Lung (tissue), 11 donors: ENCODE measurements at regions not wholly inside any gene's neighbourhood (a gene's known extent, or its start where the extent isn't known, plus 50 kb on each side); places are given as distances from the start of the nearest gene placed in this dataset.

Source experiments
- ATAC-seq: fragments of 200-7000 bp; cut with Tn5 transposase; one replicate; pipeline ENCODE4 v1.9.1; 2020; ENCODE audit warnings: moderate number of reproducible peaks; ENCODE audit not compliant: insufficient read depth, low FRiP score
- DNase-seq, 3 donors: peaks; one replicate each; pipeline ENCODE4 v3.0.0-alpha.2; 2013 to 2017
- H3K27ac ChIP-seq, 2 donors: one replicate each; pipeline ENCODE4 v1.5.1; 2013; ENCODE audit warnings: mild to moderate bottlenecking in 2 of 2, moderate library complexity in 2 of 2, control low read depth in 1 of 2, inconsistent platforms in 1 of 2, low read depth in 1 of 2, low read length in 1 of 2
- H3K27me3 ChIP-seq, 3 donors: one replicate each; pipeline ENCODE4 v1.5.1; 2013; ENCODE audit warnings: low read length in 2 of 3; ENCODE audit not compliant: control insufficient read depth in 3 of 3, insufficient read depth in 3 of 3
- H3K36me3 ChIP-seq, 4 donors: one replicate each; pipeline ENCODE4 v1.5.1; 2013; ENCODE audit warnings: low read length in 4 of 4, mild to moderate bottlenecking in 1 of 4, moderate library complexity in 1 of 4; ENCODE audit not compliant: control insufficient read depth in 4 of 4, insufficient read depth in 4 of 4
- H3K4me1 ChIP-seq, 5 donors: one replicate each; pipeline ENCODE4 v1.5.1; 2013; ENCODE audit warnings: low read length in 5 of 5, mild to moderate bottlenecking in 2 of 5, moderate library complexity in 1 of 5; ENCODE audit not compliant: control insufficient read depth in 5 of 5, insufficient read depth in 5 of 5
- H3K4me3 ChIP-seq: one replicate; pipeline ENCODE4 v1.5.1; 2013; ENCODE audit warnings: mild to moderate bottlenecking, control low read depth, moderate library complexity
- H3K9ac ChIP-seq, 2 donors: one replicate each; pipeline ENCODE4 v1.5.1; 2013; ENCODE audit warnings: low read length in 2 of 2, control low read depth in 1 of 2; ENCODE audit not compliant: insufficient read depth in 1 of 2
- H3K9me3 ChIP-seq, 4 donors: one replicate each; pipeline ENCODE4 v1.5.1; 2013; ENCODE audit warnings: low read length in 3 of 4, mild to moderate bottlenecking in 1 of 4, moderate library complexity in 1 of 4; ENCODE audit not compliant: control insufficient read depth in 4 of 4, insufficient read depth in 3 of 4
- CTCF ChIP-seq: IDR thresholded peaks from 2 replicates; pipeline ENCODE4 v1.5.1; 2012; ENCODE audit warnings: mild to moderate bottlenecking; ENCODE audit errors: control extremely low read depth, extremely low read depth
- WGBS, 2 donors: extraction: QIAGEN DNeasy Blood & Tissue Kit; methylation state at CpG; one replicate each; pipeline ENCODE4 v1.1.7; 2013; 5-methylcytosine and 5-hydroxymethylcytosine counted together
- donor health status: control.
- donor health status: control.
- donor health status: Bipolar disorder and iron deficiency.
- donor health status: healthy.
- donor health status: DM: yes; HTN: yes; CAD: no.

- H3K36me3 ChIP-seq = no peaks in the 10 kb centered on the region
- 67 to 68% methylated on average over 2 of the region's 2 CpGs for WGBS, 2 donors
- no peaks in the 10 kb centered on the region for H3K27me3 ChIP-seq
- no peak for TF ChIP-seq CTCF
- ATAC-seq = no peak
- no peak overlapping the region for H3K27ac ChIP-seq
- no peak overlapping the region for H3K4me3 ChIP-seq
- no peak overlapping the region for H3K9ac ChIP-seq
- no peaks in the 10 kb centered on the region for H3K9me3 ChIP-seq
- H3K4me1 ChIP-seq = no peaks in the 10 kb centered on the region
- DNase-seq = no peak
Measured at GRCh38 chr3:18264361-18264760, 160.8 kb downstream of the SATB1 start.

- DNase-seq (no peak), ATAC-seq (no peak)
- no peaks in the 10 kb centered on the region for H3K9me3 ChIP-seq
- H3K27ac ChIP-seq = no peak overlapping the region
- H3K9ac ChIP-seq = no peak overlapping the region
- no peak for TF ChIP-seq CTCF
- WGBS, 2 donors = 88 to 92% methylated on average over 7 of the region's 7 CpGs
- H3K27me3 ChIP-seq = no peaks in the 10 kb centered on the region
- H3K4me3 ChIP-seq = no peak overlapping the region
- H3K4me1 ChIP-seq = no peaks in the 10 kb centered on the region
- H3K36me3 ChIP-seq = no peaks in the 10 kb centered on the region
Measured at GRCh38 chr3:18258492-18258891, 166.6 kb downstream of the SATB1 start.

- no peak for TF ChIP-seq CTCF
Measured at GRCh38 chr3:18252578-18252977, 172.6 kb downstream of the SATB1 start.

GRCh38 chr3:18250991-18251390 is 174.1 kb downstream of the SATB1 start:
- Histone ChIP-seq H3K27me3 (no peaks in the 10 kb centered on the region), H3K9ac (no peak overlapping the region), H3K27ac (no peak overlapping the region), H3K4me3 (no peak overlapping the region), H3K36me3 (no peaks in the 10 kb centered on the region), H3K9me3 (no peaks in the 10 kb centered on the region), H3K4me1 (peaks cover 0 to 4% (median 0%) of the 10 kb centered on the region in 5 donors)
- no peak for DNase-seq
- TF ChIP-seq CTCF = no peak
- WGBS, 2 donors = 32 to 38% methylated on average over 2 of the region's 2 CpGs
- ATAC-seq = no peak

More at GRCh38 chr3:18252578-18252977, 172.6 kb downstream of the SATB1 start:
- H3K9me3 ChIP-seq = no peaks in the 10 kb centered on the region
- H3K27me3 ChIP-seq = no peaks in the 10 kb centered on the region
- WGBS, 2 donors = 28 to 45% methylated on average over 4 of the region's 4 CpGs
- no peak overlapping the region for H3K4me3 ChIP-seq
- H3K4me1 ChIP-seq = peaks cover 0 to 4% (median 0%) of the 10 kb centered on the region in 5 donors
- H3K36me3 ChIP-seq = no peaks in the 10 kb centered on the region
- H3K9ac ChIP-seq = no peak overlapping the region
- ATAC-seq = no peak
- H3K27ac ChIP-seq = no peak overlapping the region
- no peak for DNase-seq
